Thoracic aorta (tissue), 2 donors: ENCODE measurements at regions not wholly inside any gene's neighbourhood (a gene's known extent, or its start where the extent isn't known, plus 50 kb on each side); places are given as distances from the start of the nearest gene placed in this dataset.

Source experiments
- ATAC-seq: fragments of 150-250 bp; one replicate; pipeline ENCODE4 v1.8.0; 2017; ENCODE audit warnings: low read depth; ENCODE audit not compliant: insufficient number of reproducible peaks, low FRiP score
- DNase-seq: peaks from one replicate; pipeline ENCODE4 v3.0.0-alpha.2; 2020; ENCODE audit warnings: low spot score
- H3K27ac ChIP-seq, 2 donors: fragments of 200-600 bp; sonication (generic); 1 replicate in 1 of 2; 2 replicates in 1 of 2; pipeline ENCODE4 v1.5.1; 2016; ENCODE audit warnings: mild to moderate bottlenecking in 2 of 2, moderate library complexity in 2 of 2
- H3K27me3 ChIP-seq: fragments of 200-600 bp; sonication (generic); replicated peaks from 2 replicates; pipeline ENCODE4 v1.6.0; 2016; ENCODE audit warnings: mild to moderate bottlenecking; ENCODE audit not compliant: insufficient read depth
- H3K36me3 ChIP-seq: fragments of 200-600 bp; sonication (generic); one replicate; pipeline ENCODE4 v1.5.1; 2016
- H3K4me1 ChIP-seq, 2 donors: fragments of 200-600 bp; sonication (generic); 1 replicate in 1 of 2; 2 replicates in 1 of 2; pipeline versions ENCODE4 v1.5.1 to v1.6.0; 2016; ENCODE audit warnings: low read depth in 2 of 2, mild to moderate bottlenecking in 1 of 2; ENCODE audit not compliant: control insufficient read depth in 1 of 2
- H3K4me3 ChIP-seq: fragments of 200-600 bp; sonication (generic); 2 replicates; pipeline ENCODE4 v1.5.1; 2016; ENCODE audit warnings: mild to moderate bottlenecking
- H3K9me3 ChIP-seq: fragments of 200-600 bp; sonication (generic); 2 replicates; pipeline ENCODE4 v1.5.1; 2016
- TF ChIP-seq, protein P1 (sequence below): fragments of 200-600 bp; sonication (generic); IDR thresholded peaks from one replicate; pipeline ENCODE4 v1.5.1; 2019; ENCODE audit warnings: antibody characterized with exemption

DNA sequence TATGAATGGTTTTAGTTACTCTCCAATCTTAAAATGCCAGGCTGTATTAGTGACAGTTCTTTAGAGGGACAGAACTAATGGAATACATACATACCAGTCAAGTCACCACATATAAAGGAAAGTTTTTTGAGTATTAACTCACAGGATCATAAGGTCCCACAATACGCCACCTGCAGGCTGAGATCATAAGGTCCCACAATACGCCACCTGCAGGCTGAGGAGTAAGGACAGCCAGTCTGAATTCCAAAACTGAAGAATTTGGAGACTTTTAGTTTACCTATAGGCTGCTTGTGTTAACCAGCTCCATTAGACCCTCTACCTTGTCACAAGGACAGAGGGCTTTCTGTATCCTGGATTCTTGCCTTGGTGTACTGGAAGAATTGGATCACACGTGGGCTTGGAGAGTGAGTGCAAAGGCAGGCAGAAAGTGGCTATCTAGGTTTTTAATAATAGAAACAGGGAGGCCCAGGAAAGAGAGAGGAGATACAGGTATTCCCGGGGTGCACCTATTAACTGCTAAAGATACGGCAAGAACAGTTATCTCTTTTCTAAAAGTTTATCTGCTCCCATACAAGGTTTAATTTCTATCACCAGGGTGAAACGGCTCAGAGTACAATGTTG is 234.9 kb upstream of the CYRIA start:
- H3K4me1 ChIP-seq: no peaks in the 10 kb centered on the region
- no peaks in the 10 kb centered on the region for H3K9me3 ChIP-seq
- TF ChIP-seq, protein P1, sequence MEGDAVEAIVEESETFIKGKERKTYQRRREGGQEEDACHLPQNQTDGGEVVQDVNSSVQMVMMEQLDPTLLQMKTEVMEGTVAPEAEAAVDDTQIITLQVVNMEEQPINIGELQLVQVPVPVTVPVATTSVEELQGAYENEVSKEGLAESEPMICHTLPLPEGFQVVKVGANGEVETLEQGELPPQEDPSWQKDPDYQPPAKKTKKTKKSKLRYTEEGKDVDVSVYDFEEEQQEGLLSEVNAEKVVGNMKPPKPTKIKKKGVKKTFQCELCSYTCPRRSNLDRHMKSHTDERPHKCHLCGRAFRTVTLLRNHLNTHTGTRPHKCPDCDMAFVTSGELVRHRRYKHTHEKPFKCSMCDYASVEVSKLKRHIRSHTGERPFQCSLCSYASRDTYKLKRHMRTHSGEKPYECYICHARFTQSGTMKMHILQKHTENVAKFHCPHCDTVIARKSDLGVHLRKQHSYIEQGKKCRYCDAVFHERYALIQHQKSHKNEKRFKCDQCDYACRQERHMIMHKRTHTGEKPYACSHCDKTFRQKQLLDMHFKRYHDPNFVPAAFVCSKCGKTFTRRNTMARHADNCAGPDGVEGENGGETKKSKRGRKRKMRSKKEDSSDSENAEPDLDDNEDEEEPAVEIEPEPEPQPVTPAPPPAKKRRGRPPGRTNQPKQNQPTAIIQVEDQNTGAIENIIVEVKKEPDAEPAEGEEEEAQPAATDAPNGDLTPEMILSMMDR: no peak
- no peak for DNase-seq
- H3K27ac ChIP-seq: no peak overlapping the region
- no peaks in the 10 kb centered on the region for H3K27me3 ChIP-seq
- no peak overlapping the region for H3K4me3 ChIP-seq
- no peaks in the 10 kb centered on the region for H3K36me3 ChIP-seq
- ATAC-seq: no peak

DNA sequence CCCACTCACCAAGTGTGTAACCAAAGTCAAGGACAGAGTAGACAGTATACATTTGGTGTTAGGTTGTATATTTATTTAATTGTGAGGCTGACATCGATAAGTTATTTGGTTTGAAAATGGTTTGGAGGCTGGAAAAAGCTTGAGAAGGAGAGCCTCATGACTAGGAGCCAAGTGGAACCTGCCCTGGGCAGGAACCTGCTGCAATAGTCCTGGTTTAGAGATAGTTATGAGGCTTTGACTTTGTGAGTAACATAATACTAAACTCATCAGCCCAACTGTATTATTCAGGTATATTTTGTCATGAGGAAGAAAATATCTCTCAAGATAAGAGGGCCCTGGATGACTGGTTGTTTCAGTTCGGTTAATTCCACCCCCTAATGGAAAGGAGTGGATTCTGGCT is 234.3 kb upstream of the CYRIA start:
- DNase-seq (no peak), ATAC-seq (no peak)
- H3K27me3 ChIP-seq: no peaks in the 10 kb centered on the region
- no peak overlapping the region for H3K27ac ChIP-seq
- H3K4me1 ChIP-seq: no peaks in the 10 kb centered on the region
- H3K4me3 ChIP-seq: no peak overlapping the region
- H3K36me3 ChIP-seq: no peaks in the 10 kb centered on the region
- H3K9me3 ChIP-seq: no peaks in the 10 kb centered on the region
- TF ChIP-seq, protein P1: no peak

DNA sequence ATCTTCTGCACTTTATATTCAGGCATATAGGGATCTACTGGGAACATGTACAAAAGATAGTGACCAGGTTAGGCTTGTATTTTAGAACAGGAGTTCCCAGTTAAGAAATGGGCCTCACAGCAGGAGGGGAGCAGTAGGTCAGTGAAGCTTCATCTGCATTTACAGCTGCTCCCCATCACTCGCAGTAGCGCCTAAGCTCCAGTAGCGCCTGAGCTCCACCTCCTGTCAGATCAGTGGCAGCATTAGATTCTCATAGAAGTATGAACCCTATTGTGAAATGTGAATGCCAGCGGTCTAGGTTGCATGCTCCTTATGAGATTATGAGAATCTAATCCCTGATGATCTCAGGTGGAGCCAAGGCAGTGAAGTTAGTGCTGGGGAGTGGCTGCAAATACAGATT is 224.4 kb upstream of the CYRIA start:
- Histone ChIP-seq H3K4me3 (no peak overlapping the region), H3K9me3 (no peaks in the 10 kb centered on the region), H3K4me1 (no peaks in the 10 kb centered on the region), H3K27me3 (no peaks in the 10 kb centered on the region), H3K27ac (no peak overlapping the region), H3K36me3 (no peaks in the 10 kb centered on the region)
- ATAC-seq: no peak
- no peak for DNase-seq
- TF ChIP-seq, protein P1: no peak

DNA sequence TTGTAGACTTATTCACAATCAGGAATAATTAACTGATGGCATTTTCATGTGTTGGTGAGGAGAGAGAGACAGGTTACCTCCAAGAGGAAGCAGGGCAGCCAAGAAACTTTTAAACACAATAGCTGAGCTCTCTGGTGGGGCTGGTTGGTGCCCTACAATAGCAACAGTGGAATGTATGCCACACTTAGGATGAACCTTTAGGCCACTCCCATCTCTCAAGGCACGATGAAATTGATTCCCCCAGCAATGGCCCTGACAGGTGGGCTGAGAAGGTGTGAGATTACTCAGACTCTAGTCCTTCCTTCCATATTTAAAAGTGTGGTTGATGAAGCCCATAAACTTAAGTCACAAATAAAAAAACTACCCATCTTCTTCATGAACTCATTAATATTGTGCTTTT is 219.4 kb upstream of the CYRIA start:
- no peaks in the 10 kb centered on the region for H3K9me3 ChIP-seq
- H3K36me3 ChIP-seq: no peaks in the 10 kb centered on the region
- H3K27ac ChIP-seq: no peak overlapping the region
- TF ChIP-seq, protein P1: no peak
- H3K4me1 ChIP-seq: no peaks in the 10 kb centered on the region
- no peak for DNase-seq
- no peak for ATAC-seq
- H3K4me3 ChIP-seq: no peak overlapping the region
- no peaks in the 10 kb centered on the region for H3K27me3 ChIP-seq

DNA sequence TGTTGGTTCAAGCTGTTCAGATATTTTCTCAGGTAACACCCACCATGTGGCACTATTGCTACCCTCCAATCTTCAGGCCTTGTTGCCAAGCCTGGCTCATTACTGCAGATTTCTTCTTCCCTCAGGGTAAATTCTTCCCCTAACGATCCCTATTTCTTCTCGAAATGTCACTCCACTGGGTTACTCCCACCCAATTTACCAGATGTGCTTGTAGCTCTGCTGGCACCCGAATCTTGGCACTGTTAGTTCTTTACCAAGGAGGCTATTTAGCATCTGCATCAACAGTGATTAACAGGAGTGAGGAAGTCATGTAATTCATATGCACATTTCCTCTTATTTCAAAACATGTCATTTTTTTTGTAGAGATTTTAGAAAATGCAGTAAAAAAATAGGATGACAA is 217.1 kb upstream of the CYRIA start:
- DNase-seq: no peak
- Histone ChIP-seq H3K4me1 (no peaks in the 10 kb centered on the region), H3K27me3 (no peaks in the 10 kb centered on the region), H3K9me3 (no peaks in the 10 kb centered on the region), H3K27ac (no peak overlapping the region), H3K36me3 (no peaks in the 10 kb centered on the region), H3K4me3 (no peak overlapping the region)
- TF ChIP-seq, protein P1: no peak
- ATAC-seq: no peak
